A673 (cell line): ENCODE measurements at regions not wholly inside any gene's neighbourhood (a gene's known extent, or its start where the extent isn't known, plus 50 kb on each side); places are given as distances from the start of the nearest gene placed in this dataset.

Experiments
- BruUV-seq: library from RNA; stranded (reverse); fragments of 400-500 nt; replicated peaks from 2 replicates; lab custom pipeline; 2021; lab: Mats Ljungman, UMichigan
- CTCF ChIA-PET: fragments of 300-600 bp; sonication (Branson Sonifier 250); formaldehyde crosslinking; loops from one replicate; lab custom pipeline; 2022; ENCODE audit warnings: antibody characterized with exemption; lab: Charles Lee
- POLR2A ChIA-PET: fragments of 300-600 bp; sonication (Branson Sonifier 250); formaldehyde crosslinking; loops from one replicate; lab custom pipeline; 2022; ENCODE audit warnings: antibody characterized with exemption; ENCODE audit not compliant: low non-redundant PET; lab: Charles Lee
- DNase-seq: peaks from one replicate; pipeline ENCODE4 v3.0.0-alpha.2; 2015; ENCODE audit warnings: low spot score
- H3K27ac ChIP-seq: fragments of 200-600 bp; sonication (generic); 2 replicates; pipeline ENCODE4 v1.5.1; 2016; ENCODE audit warnings: mixed run types, low read depth, mild to moderate bottlenecking, mixed read lengths, antibody characterized with exemption, low read length; ENCODE audit not compliant: poor library complexity, severe bottlenecking
- H3K27me3 ChIP-seq: fragments of 200-600 bp; sonication (generic); replicated peaks from 2 replicates; pipeline ENCODE4 v1.6.1; 2017; ENCODE audit warnings: mixed run types, low read depth, mild to moderate bottlenecking, mixed read lengths, antibody characterized with exemption, low read length; ENCODE audit not compliant: insufficient read depth, poor library complexity
- H3K36me3 ChIP-seq: fragments of 200-600 bp; sonication (generic); 2 replicates; pipeline ENCODE4 v1.6.1; 2016; ENCODE audit warnings: mixed run types, mild to moderate bottlenecking, mixed read lengths, antibody characterized with exemption, low read length; ENCODE audit not compliant: insufficient read depth, poor library complexity, severe bottlenecking
- H3K4me1 ChIP-seq: fragments of 200-600 bp; sonication (generic); 2 replicates; pipeline ENCODE4 v1.6.1; 2017; ENCODE audit warnings: mixed run types, mild to moderate bottlenecking, mixed read lengths, antibody characterized with exemption, low read length; ENCODE audit not compliant: insufficient read depth, poor library complexity, severe bottlenecking
- H3K4me3 ChIP-seq: fragments of 200-600 bp; sonication (generic); 2 replicates; pipeline ENCODE4 v1.5.1; 2016; ENCODE audit warnings: low read depth, mixed run types, mild to moderate bottlenecking, mixed read lengths, low read length; ENCODE audit not compliant: poor library complexity, severe bottlenecking
- H3K9me3 ChIP-seq: fragments of 200-600 bp; sonication (generic); 2 replicates; pipeline ENCODE4 v1.6.1; 2016; ENCODE audit warnings: mixed run types, low read depth, mild to moderate bottlenecking, mixed read lengths, antibody characterized with exemption, low read length; ENCODE audit not compliant: poor library complexity, severe bottlenecking
- CTCF ChIP-seq: fragments of 300-800, 200-600 bp; sonication (generic); conservative IDR thresholded peaks from 2 replicates; pipeline ENCODE4 v1.5.1; 2017; ENCODE audit warnings: low read depth, mild to moderate bottlenecking, antibody characterized with exemption, low read length, moderate library complexity, mixed read lengths
- EZH2 ChIP-seq: fragments of 200-600 bp; sonication (generic); IDR thresholded peaks from 2 replicates; pipeline ENCODE4 v1.6.1; 2017; ENCODE audit warnings: borderline replicate concordance, low read depth, mild to moderate bottlenecking, mixed read lengths, antibody characterized with exemption, low read length; ENCODE audit not compliant: poor library complexity, severe bottlenecking
- intact Hi-C: fragments of 100-400 bp; cut with micrococcal nuclease; formaldehyde crosslinking; loops from one replicate; pipeline ENCODE4 v1.10.0; 2022; ENCODE audit not compliant: unreplicated experiment

- CTCF ChIA-PET, result no interaction called here
- no peak for TF ChIP-seq EZH2
- TF ChIP-seq CTCF, result no peak
- Histone ChIP-seq H3K4me1 (peaks cover 9% of the 10 kb centered on the region), H3K36me3 (no peaks in the 10 kb centered on the region), H3K27ac (no peak overlapping the region), H3K27me3 (no peaks in the 10 kb centered on the region), H3K9me3 (peaks cover 3% of the 10 kb centered on the region), H3K4me3 (no peak overlapping the region)
- no TSS peak for BruUV-seq
- intact Hi-C loops, result loop anchor here (5.0 kb wide), 1 partner anchor 290 kb away; no protein-coding TSS in a partner anchor
- POLR2A ChIA-PET, result no interaction called here
- DNase-seq, result no peak
Measured at GRCh38 chr3:34567266-34567665, 768.8 kb downstream of the PDCD6IP start.

DNA sequence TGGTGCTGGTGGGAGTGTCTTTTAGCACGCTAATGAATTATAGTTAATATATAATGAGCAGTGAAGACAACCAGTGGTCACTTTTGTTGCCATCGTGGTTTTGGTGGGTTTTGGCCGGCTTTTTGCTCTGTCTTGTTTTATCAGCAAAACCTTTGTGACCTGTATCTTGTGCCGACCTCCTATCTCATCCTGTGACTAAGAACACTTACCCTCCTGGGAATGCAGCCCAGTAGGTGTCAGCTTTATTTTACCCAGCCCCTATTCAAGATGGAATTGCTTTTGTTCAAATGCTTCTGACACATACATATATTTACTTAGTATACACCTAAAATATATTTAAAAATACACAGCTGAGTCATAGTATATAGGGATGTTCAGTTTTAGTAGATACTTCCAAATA lies 770.3 kb downstream of the PDCD6IP start:
- POLR2A ChIA-PET, result no interaction called here
- Histone ChIP-seq H3K27me3 (no peaks in the 10 kb centered on the region), H3K4me1 (peaks cover 9% of the 10 kb centered on the region), H3K27ac (no peak overlapping the region), H3K4me3 (no peak overlapping the region), H3K36me3 (no peaks in the 10 kb centered on the region), H3K9me3 (peaks cover 3% of the 10 kb centered on the region)
- no peak for DNase-seq
- BruUV-seq, result no TSS peak
- TF ChIP-seq EZH2 (no peak), CTCF (no peak)
- CTCF ChIA-PET, result no interaction called here
- intact Hi-C loops, result loop anchor here (5.0 kb wide), 1 partner anchor 291 kb away; no protein-coding TSS in a partner anchor

DNA sequence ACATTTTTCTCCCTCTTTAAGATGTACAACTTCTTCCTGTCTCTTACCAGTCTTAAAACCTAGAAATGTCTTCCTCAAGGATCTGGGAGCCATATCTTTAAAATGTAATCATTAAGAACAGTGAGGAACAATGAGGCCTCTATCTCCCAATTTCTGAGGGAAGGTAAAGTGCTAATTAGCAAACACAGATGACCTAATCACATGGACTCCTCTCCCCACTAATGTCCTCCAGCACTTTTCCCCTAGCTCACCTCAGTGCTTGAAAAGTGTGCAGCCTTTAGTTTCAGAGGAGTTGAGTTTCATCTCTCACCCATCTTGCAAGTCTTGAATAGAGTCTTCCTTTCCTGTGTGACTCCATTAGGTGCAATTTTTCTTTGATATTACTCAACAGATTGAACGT lies 771.0 kb downstream of the PDCD6IP start:
- Histone ChIP-seq H3K9me3 (peaks cover 3% of the 10 kb centered on the region), H3K4me1 (peaks cover 9% of the 10 kb centered on the region), H3K27ac (no peak overlapping the region), H3K27me3 (no peaks in the 10 kb centered on the region), H3K36me3 (no peaks in the 10 kb centered on the region), H3K4me3 (no peak overlapping the region)
- TF ChIP-seq EZH2 (no peak), CTCF (no peak)
- ChIA-PET CTCF (no interaction called here), POLR2A (no interaction called here)
- intact Hi-C loops, result loop anchor here (5.0 kb wide), 1 partner anchor 292 kb away; no protein-coding TSS in a partner anchor
- no TSS peak for BruUV-seq
- no peak for DNase-seq
